ENCODE measurements at regions not wholly inside any gene's neighbourhood (a gene's known extent, or its start where the extent isn't known, plus 50 kb on each side); places are given as distances from the start of the nearest gene placed in this dataset.

- no peak for DNase-seq (ENCODE audit: insufficient read length, low spot score)
- TF ChIP-seq CTCF (IDR thresholded peaks at IDR 0.05; ENCODE audit: insufficient read depth, missing control alignments): no peak
- no peak for FAIRE-seq
These were observed 58.6 kb upstream of the NYAP2 start for GRCh38 chr2:225340923-225341322.

GRCh38 chr2:225337183-225337582 is 62.3 kb upstream of the NYAP2 start:
- TF ChIP-seq CTCF (IDR thresholded peaks at IDR 0.05; ENCODE audit: insufficient read depth, missing control alignments): no peak
- no peak for DNase-seq (ENCODE audit: insufficient read length, low spot score)
- FAIRE-seq: no peak

- no peak for FAIRE-seq
- no peak for DNase-seq (ENCODE audit: insufficient read length, low spot score)
- no peak for TF ChIP-seq CTCF (IDR thresholded peaks at IDR 0.05; ENCODE audit: insufficient read depth, missing control alignments)
These were observed 65.0 kb upstream of the NYAP2 start for GRCh38 chr2:225334514-225334913.

DNA sequence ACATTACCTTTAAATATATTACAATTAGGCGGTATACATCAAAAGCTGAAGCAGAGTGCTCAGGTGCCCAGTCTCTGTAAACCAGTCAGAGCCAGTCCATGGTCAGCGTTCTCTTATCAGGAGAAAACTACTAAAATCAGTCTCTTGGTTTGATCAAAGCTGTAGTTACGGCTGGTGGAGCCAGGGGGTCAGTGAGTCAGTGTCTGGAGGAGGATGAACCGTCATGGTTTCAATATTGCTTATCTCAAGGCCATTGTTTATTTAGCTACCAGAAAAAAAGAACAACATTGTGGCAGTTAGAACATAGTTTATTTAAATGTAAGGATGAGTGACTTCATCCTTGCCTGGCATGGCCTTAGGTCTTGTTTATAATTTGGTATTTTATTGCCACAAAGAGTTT is 71.3 kb upstream of the NYAP2 start:
- FAIRE-seq (no peak), DNase-seq (ENCODE audit: insufficient read length, low spot score) (no peak)
- TF ChIP-seq CTCF (IDR thresholded peaks at IDR 0.05; ENCODE audit: insufficient read depth, missing control alignments): no peak

- no peak for DNase-seq (ENCODE audit: insufficient read length, low spot score)
- FAIRE-seq: no peak
- TF ChIP-seq CTCF (IDR thresholded peaks at IDR 0.05; ENCODE audit: insufficient read depth, missing control alignments): no peak
These were observed 72.5 kb upstream of the NYAP2 start for GRCh38 chr2:225326969-225327368.

- DNase-seq (ENCODE audit: insufficient read length, low spot score) (no peak), FAIRE-seq (no peak)
- TF ChIP-seq CTCF (IDR thresholded peaks at IDR 0.05; ENCODE audit: insufficient read depth, missing control alignments): no peak
These were observed 79.6 kb upstream of the NYAP2 start for GRCh38 chr2:225319872-225320271.

GRCh38 chr2:225318440-225318839 is 81.1 kb upstream of the NYAP2 start:
- no peak for FAIRE-seq
- no peak for DNase-seq (ENCODE audit: insufficient read length, low spot score)
- no peak for TF ChIP-seq CTCF (IDR thresholded peaks at IDR 0.05; ENCODE audit: insufficient read depth, missing control alignments)
